Endothelial cell of umbilical vein (primary cell): ENCODE measurements at regions not wholly inside any gene's neighbourhood (a gene's known extent, or its start where the extent isn't known, plus 50 kb on each side); places are given as distances from the start of the nearest gene placed in this dataset.

Source experiments
- BruUV-seq: library from RNA; stranded (reverse); fragments of 400-500 nt; replicated peaks from 2 replicates; lab custom pipeline; 2021; lab: Mats Ljungman, UMichigan
- CTCF ChIA-PET: fragments of 300-600, 350-600 bp; sonication (Branson Sonifier 250); formaldehyde crosslinking; loops from one replicate; lab custom pipeline; 2021; ENCODE audit warnings: antibody characterized with exemption, inconsistent platforms; lab: Charles Lee
- POLR2A ChIA-PET: fragments of 300-600, 350-600 bp; sonication (Branson Sonifier 250); formaldehyde crosslinking; loops from one replicate; lab custom pipeline; 2021; ENCODE audit warnings: antibody characterized with exemption, inconsistent platforms; lab: Charles Lee
- DNase-seq: peaks from one replicate; pipeline ENCODE4 v3.0.0-alpha.2; 2011; ENCODE audit warnings: low read depth, low spot score
- FAIRE-seq: peaks from 2 replicates; lab custom pipeline; 2011; peaks lifted over from hg19 to GRCh38; lab: Jason Lieb, UNC
- H2AFZ ChIP-seq: 2 replicates; pipeline ENCODE4 v1.6.0; 2012; ENCODE audit warnings: low read depth, low read length, control low read depth, inconsistent platforms
- H3K27ac ChIP-seq: 2 replicates; pipeline ENCODE4 v1.5.1; 2011; ENCODE audit warnings: low read depth, mild to moderate bottlenecking, control low read depth, low read length, moderate library complexity; ENCODE audit not compliant: insufficient read depth
- H3K27me3 ChIP-seq, 2 experiments: 2 replicates each; pipeline versions ENCODE4 v1.6.0 to v1.6.1; 2011; ENCODE audit warnings: low read length in 2 of 2, mixed read lengths in 1 of 2; ENCODE audit not compliant: control insufficient read depth in 2 of 2, insufficient read depth in 2 of 2
- H3K36me3 ChIP-seq, 2 experiments: 2 replicates in 1 of 2; 3 replicates in 1 of 2; pipeline ENCODE4 v1.5.1; 2011; ENCODE audit warnings: low read length in 2 of 2, mild to moderate bottlenecking in 1 of 2, moderate library complexity in 1 of 2; ENCODE audit not compliant: control insufficient read depth in 2 of 2, insufficient read depth in 2 of 2; ENCODE audit errors: extremely low read depth in 1 of 2
- H3K4me1 ChIP-seq: 3 replicates; pipeline ENCODE4 v1.5.1; 2011; ENCODE audit warnings: mild to moderate bottlenecking, low read length; ENCODE audit not compliant: control insufficient read depth, insufficient read depth; ENCODE audit errors: extremely low read depth
- H3K4me2 ChIP-seq: 2 replicates; pipeline ENCODE4 v1.6.1; 2011; ENCODE audit warnings: low read length, control low read depth, mixed read lengths; ENCODE audit not compliant: insufficient read depth
- H3K4me3 ChIP-seq, 3 experiments: fragments of 200-600 bp in 1 of 3; sonication (generic), shearing (Covaris generic) in 1 of 3; replicated peaks in 1 of 3; 2 replicates each; pipeline ENCODE4 v1.5.1; 2011 to 2016; ENCODE audit warnings: control low read depth in 3 of 3, low read length in 3 of 3, mild to moderate bottlenecking in 2 of 3, inconsistent platforms in 1 of 3, low read depth in 1 of 3, moderate library complexity in 1 of 3; ENCODE audit not compliant: insufficient read depth in 1 of 3
- H3K79me2 ChIP-seq: 2 replicates; pipeline ENCODE4 v1.6.0; 2012; ENCODE audit warnings: low read length, inconsistent platforms; ENCODE audit not compliant: control insufficient read depth, insufficient read depth
- H3K9ac ChIP-seq: replicated peaks from 2 replicates; pipeline ENCODE3; 2011; ENCODE audit warnings: low read length, control low read depth; ENCODE audit not compliant: insufficient read depth; ENCODE audit errors: extremely low read depth
- H3K9me1 ChIP-seq: replicated peaks from 3 replicates; pipeline ENCODE4 v1.6.0; 2011; ENCODE audit warnings: mild to moderate bottlenecking, low read length; ENCODE audit not compliant: control insufficient read depth, insufficient read depth; ENCODE audit errors: extremely low read depth
- H3K9me3 ChIP-seq: replicated peaks from 2 replicates; pipeline ENCODE4 v1.5.1; 2012; ENCODE audit warnings: low read length, inconsistent platforms; ENCODE audit not compliant: control insufficient read depth, insufficient read depth
- H4K20me1 ChIP-seq: replicated peaks from 2 replicates; pipeline ENCODE3; 2011; ENCODE audit warnings: mild to moderate bottlenecking, low read length; ENCODE audit not compliant: control insufficient read depth, insufficient read depth; ENCODE audit errors: extremely low read depth
- CTCF ChIP-seq, 2 donors: IDR thresholded peaks; 1 replicate in 1 of 2; 2 replicates in 1 of 2; pipeline ENCODE4 v1.5.1; 2011; ENCODE audit warnings: low read length in 2 of 2, mild to moderate bottlenecking in 2 of 2, moderate library complexity in 2 of 2, control low read depth in 1 of 2, inconsistent platforms in 1 of 2, low read depth in 1 of 2; ENCODE audit not compliant: insufficient read depth in 1 of 2; ENCODE audit errors: extremely low read depth in 1 of 2
- EZH2 ChIP-seq: IDR thresholded peaks from 2 replicates; pipeline ENCODE4 v1.6.1; 2012; ENCODE audit warnings: borderline replicate concordance, low read depth, mild to moderate bottlenecking, moderate library complexity, low read length, inconsistent platforms; ENCODE audit not compliant: severe bottlenecking
- GATA2 ChIP-seq: IDR thresholded peaks from 2 replicates; pipeline ENCODE4 v1.7.0; 2011; ENCODE audit warnings: low read depth, mild to moderate bottlenecking, moderate library complexity, mixed read lengths, low read length; ENCODE audit not compliant: insufficient read length, insufficient read depth
- JUN ChIP-seq: IDR thresholded peaks from 2 replicates; pipeline ENCODE4 v1.6.1; 2011; ENCODE audit warnings: borderline replicate concordance, low read depth; ENCODE audit not compliant: insufficient read length, insufficient read depth
- POLR2A ChIP-seq: IDR thresholded peaks from 2 replicates; pipeline ENCODE4 v1.6.1; 2012; ENCODE audit warnings: low read depth, mild to moderate bottlenecking, control low read depth, low read length
- dilution Hi-C: fragments of 300-500 bp; cut with MboI; formaldehyde crosslinking; loops from one replicate; pipeline ENCODE4 v1.15.0; 2019; ENCODE audit warnings: low sequenced_read_pairs; ENCODE audit not compliant: extremely low pct_ligation_motif_present
- intact Hi-C: fragments of 100-400 bp; cut with micrococcal nuclease; formaldehyde crosslinking; loops from one replicate; pipeline ENCODE4 v1.10.0; 2022
- TF ChIP-seq, protein P1 (sequence below): IDR thresholded peaks from 2 replicates; pipeline ENCODE4 v1.6.1; 2011; ENCODE audit not compliant: insufficient read depth, insufficient read length

- H3K9me1 ChIP-seq: no peaks in the 10 kb centered on the region
- H3K4me3 ChIP-seq: no peak overlapping the region
- peaks cover 6% of the 10 kb centered on the region for H3K9me3 ChIP-seq
- POLR2A ChIA-PET: no interaction called here
- no peaks in the 10 kb centered on the region for H3K27me3 ChIP-seq
- H3K4me2 ChIP-seq: no peak overlapping the region
- no peak overlapping the region for H3K27ac ChIP-seq
- no peaks in the 10 kb centered on the region for H4K20me1 ChIP-seq
- no peak for FAIRE-seq
- no peaks in the 10 kb centered on the region for H3K36me3 ChIP-seq
- intact Hi-C loops: no loop called here
- TF ChIP-seq, protein P1, sequence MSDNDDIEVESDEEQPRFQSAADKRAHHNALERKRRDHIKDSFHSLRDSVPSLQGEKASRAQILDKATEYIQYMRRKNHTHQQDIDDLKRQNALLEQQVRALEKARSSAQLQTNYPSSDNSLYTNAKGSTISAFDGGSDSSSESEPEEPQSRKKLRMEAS: no peak
- TF ChIP-seq POLR2A (no peak), JUN (no peak), GATA2 (no peak)
- BruUV-seq: no TSS peak
- CTCF ChIA-PET: no interaction called here
- dilution Hi-C loops: no loop called here
- H2AFZ ChIP-seq: no peak overlapping the region
- no peak overlapping the region for H3K9ac ChIP-seq
- DNase-seq: no peak
- H3K79me2 ChIP-seq: no peaks in the 10 kb centered on the region
- H3K4me1 ChIP-seq: no peaks in the 10 kb centered on the region
Measured at GRCh38 chr10:108392286-108392685, 1227.8 kb upstream of the SORCS1 start.

- Histone ChIP-seq H3K9me3 (peaks cover 4% of the 10 kb centered on the region), H2AFZ (no peak overlapping the region), H3K4me1 (no peaks in the 10 kb centered on the region), H3K9ac (no peak overlapping the region), H3K27ac (no peak overlapping the region), H3K4me3 (no peak overlapping the region), H4K20me1 (no peaks in the 10 kb centered on the region), H3K79me2 (no peaks in the 10 kb centered on the region), H3K27me3 (no peaks in the 10 kb centered on the region), H3K36me3 (no peaks in the 10 kb centered on the region), H3K4me2 (no peak overlapping the region), H3K9me1 (no peaks in the 10 kb centered on the region)
- intact Hi-C loops (no loop called here), dilution Hi-C loops (no loop called here)
- ChIA-PET POLR2A (no interaction called here), CTCF (no interaction called here)
- TF ChIP-seq JUN (no peak), EZH2 (no peak), GATA2 (no peak), CTCF (IDR thresholded peaks at IDR 0.05; ENCODE audit: extremely low read depth in 1 of 2, insufficient read depth in 1 of 2, low read depth in 1 of 2, low read length in 2 of 2) (no peak)
- no peak for DNase-seq
- FAIRE-seq: no peak
- no TSS peak for BruUV-seq
Measured at GRCh38 chr10:108388706-108389105, 1224.2 kb upstream of the SORCS1 start.
